ENCODE measurements at regions not wholly inside any gene's neighbourhood (a gene's known extent, or its start where the extent isn't known, plus 50 kb on each side); places are given as distances from the start of the nearest gene placed in this dataset.

GRCh38 chr9:113741886-113742854 is 133.9 kb upstream of the ZNF618 start:
- peak; percentile 79 for DNase-seq

- no peak for DNase-seq
Measured at GRCh38 chr9:113742878-113743277, 133.2 kb upstream of the ZNF618 start.

GRCh38 chr9:113746486-113746885 is 129.6 kb upstream of the ZNF618 start:
- DNase-seq = no peak

- DNase-seq = no peak
Measured at GRCh38 chr9:113748135-113748534, 128.0 kb upstream of the ZNF618 start.

GRCh38 chr9:113753398-113754119 is 122.5 kb upstream of the ZNF618 start:
- DNase-seq = no peak

- no peak for DNase-seq
Measured at GRCh38 chr9:113754739-113755138, 121.4 kb upstream of the ZNF618 start.

GRCh38 chr9:113755433-113755832 is 120.7 kb upstream of the ZNF618 start:
- DNase-seq = no peak

GRCh38 chr9:113756476-113757192 is 119.5 kb upstream of the ZNF618 start:
- DNase-seq = peak; percentile 47

GRCh38 chr9:113763429-113763828 is 112.7 kb upstream of the ZNF618 start:
- DNase-seq = no peak

GRCh38 chr9:113764572-113764971 is 111.5 kb upstream of the ZNF618 start:
- DNase-seq = no peak

GRCh38 chr9:113769412-113769811 is 106.7 kb upstream of the ZNF618 start:
- no peak for DNase-seq

- DNase-seq = no peak
Measured at GRCh38 chr9:113770396-113770795, 105.7 kb upstream of the ZNF618 start.

- DNase-seq = no peak
Measured at GRCh38 chr9:113771199-113771598, 104.9 kb upstream of the ZNF618 start.

- DNase-seq = peak; percentile 81
Measured at GRCh38 chr9:113772121-113772810, 103.8 kb upstream of the ZNF618 start.

GRCh38 chr9:113774963-113775362 is 101.1 kb upstream of the ZNF618 start:
- DNase-seq = no peak

- no peak for DNase-seq
Measured at GRCh38 chr9:113775749-113776148, 100.4 kb upstream of the ZNF618 start.

- DNase-seq = peak; percentile 18
Measured at GRCh38 chr9:113776194-113776593, 99.9 kb upstream of the ZNF618 start.

GRCh38 chr9:113781381-113781780 is 94.7 kb upstream of the ZNF618 start:
- no peak for DNase-seq

GRCh38 chr9:113781896-113782295 is 94.2 kb upstream of the ZNF618 start:
- DNase-seq = no peak

GRCh38 chr9:113783475-113783874 is 92.6 kb upstream of the ZNF618 start:
- DNase-seq = no peak

GRCh38 chr9:113785334-113785733 is 90.8 kb upstream of the ZNF618 start:
- DNase-seq = no peak

- no peak for DNase-seq
Measured at GRCh38 chr9:113786071-113786470, 90.0 kb upstream of the ZNF618 start.

Data from fibroblast of skin of scalp (primary cell).